BE2C (cell line): ENCODE measurements at regions not wholly inside any gene's neighbourhood (a gene's known extent, or its start where the extent isn't known, plus 50 kb on each side); places are given as distances from the start of the nearest gene placed in this dataset.
"Not testable (repeated sequence)": the region's sequence is repeated elsewhere in the genome, so short reads cannot be mapped to it uniquely, and the experiment has no call there.

Source experiments
- DNase-seq: peaks from one replicate; pipeline ENCODE4 v3.0.0-alpha.2; 2020
- H3K27me3 ChIP-seq: fragments of 250-450 bp; sonication (Bioruptor Pico); 2 replicates; pipeline ENCODE4 v1.5.1; 2020; ENCODE audit warnings: mild to moderate bottlenecking
- H3K36me3 ChIP-seq: fragments of 250-450 bp; sonication (Bioruptor Pico); 2 replicates; pipeline ENCODE4 v1.5.1; 2020; ENCODE audit warnings: mild to moderate bottlenecking
- H3K4me1 ChIP-seq: fragments of 250-450 bp; sonication (Bioruptor Pico); 2 replicates; pipeline ENCODE4 v1.5.1; 2020
- H3K4me3 ChIP-seq: 2 replicates; pipeline ENCODE4 v1.5.1; 2011; ENCODE audit warnings: low read depth, low read length
- H3K9me3 ChIP-seq: fragments of 250-450 bp; sonication (Bioruptor Pico); 2 replicates; pipeline ENCODE4 v1.5.1; 2020
- TF ChIP-seq, protein P1 (sequence below): IDR thresholded peaks from 2 replicates; pipeline ENCODE4 v1.5.1; 2012; ENCODE audit warnings: mild to moderate bottlenecking, low read depth, low read length

DNA sequence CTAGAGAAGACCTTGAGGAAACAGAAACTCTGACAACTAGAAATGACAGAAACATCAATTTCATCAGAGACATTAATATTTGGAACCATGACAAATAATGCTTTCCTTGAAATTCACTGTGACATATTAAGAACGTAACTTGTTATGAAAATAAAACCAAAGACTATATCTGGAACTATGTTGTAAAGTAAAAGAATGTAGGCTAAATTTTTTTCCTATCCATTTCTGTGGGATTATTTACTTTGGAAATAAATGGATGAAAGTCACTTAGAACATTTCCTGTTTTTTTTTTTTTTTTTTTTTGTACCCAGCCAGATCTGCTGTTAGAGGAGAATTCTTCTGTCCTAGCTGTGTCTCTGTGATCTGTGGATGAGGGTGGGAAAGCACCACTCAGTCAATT, 255.9 kb downstream of the SPRY1 start:
- Histone ChIP-seq H3K36me3 (no peaks in the 10 kb centered on the region), H3K9me3 (no peaks in the 10 kb centered on the region), H3K4me3 (no peak overlapping the region), H3K27me3 (no peaks in the 10 kb centered on the region), H3K4me1 (no peaks in the 10 kb centered on the region)
- TF ChIP-seq, protein P1, sequence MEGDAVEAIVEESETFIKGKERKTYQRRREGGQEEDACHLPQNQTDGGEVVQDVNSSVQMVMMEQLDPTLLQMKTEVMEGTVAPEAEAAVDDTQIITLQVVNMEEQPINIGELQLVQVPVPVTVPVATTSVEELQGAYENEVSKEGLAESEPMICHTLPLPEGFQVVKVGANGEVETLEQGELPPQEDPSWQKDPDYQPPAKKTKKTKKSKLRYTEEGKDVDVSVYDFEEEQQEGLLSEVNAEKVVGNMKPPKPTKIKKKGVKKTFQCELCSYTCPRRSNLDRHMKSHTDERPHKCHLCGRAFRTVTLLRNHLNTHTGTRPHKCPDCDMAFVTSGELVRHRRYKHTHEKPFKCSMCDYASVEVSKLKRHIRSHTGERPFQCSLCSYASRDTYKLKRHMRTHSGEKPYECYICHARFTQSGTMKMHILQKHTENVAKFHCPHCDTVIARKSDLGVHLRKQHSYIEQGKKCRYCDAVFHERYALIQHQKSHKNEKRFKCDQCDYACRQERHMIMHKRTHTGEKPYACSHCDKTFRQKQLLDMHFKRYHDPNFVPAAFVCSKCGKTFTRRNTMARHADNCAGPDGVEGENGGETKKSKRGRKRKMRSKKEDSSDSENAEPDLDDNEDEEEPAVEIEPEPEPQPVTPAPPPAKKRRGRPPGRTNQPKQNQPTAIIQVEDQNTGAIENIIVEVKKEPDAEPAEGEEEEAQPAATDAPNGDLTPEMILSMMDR = no peak
- DNase-seq = no peak

DNA sequence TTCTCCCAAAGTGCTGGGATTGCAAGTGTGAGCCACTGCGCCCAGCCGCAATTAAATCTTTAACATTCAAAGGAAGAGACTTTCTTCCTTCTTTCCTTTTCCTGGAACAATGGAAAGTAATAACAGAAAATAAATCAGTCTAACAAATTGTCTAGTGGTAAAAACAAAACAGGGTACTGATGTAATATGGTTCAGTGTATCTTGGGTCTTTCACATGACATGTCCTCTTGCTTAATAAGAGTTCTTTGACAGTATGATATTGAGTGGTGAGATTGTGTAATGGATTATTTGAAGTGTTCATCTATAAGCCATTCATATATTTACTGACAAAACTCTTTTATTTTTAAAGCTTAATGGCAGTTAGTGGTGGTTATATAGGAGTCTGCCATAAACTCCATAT, 256.6 kb downstream of the SPRY1 start:
- no peak overlapping the region for H3K4me3 ChIP-seq
- no peaks in the 10 kb centered on the region for H3K4me1 ChIP-seq
- DNase-seq = no peak
- TF ChIP-seq, protein P1 = no peak
- no peaks in the 10 kb centered on the region for H3K36me3 ChIP-seq
- no peaks in the 10 kb centered on the region for H3K27me3 ChIP-seq
- no peaks in the 10 kb centered on the region for H3K9me3 ChIP-seq

DNA sequence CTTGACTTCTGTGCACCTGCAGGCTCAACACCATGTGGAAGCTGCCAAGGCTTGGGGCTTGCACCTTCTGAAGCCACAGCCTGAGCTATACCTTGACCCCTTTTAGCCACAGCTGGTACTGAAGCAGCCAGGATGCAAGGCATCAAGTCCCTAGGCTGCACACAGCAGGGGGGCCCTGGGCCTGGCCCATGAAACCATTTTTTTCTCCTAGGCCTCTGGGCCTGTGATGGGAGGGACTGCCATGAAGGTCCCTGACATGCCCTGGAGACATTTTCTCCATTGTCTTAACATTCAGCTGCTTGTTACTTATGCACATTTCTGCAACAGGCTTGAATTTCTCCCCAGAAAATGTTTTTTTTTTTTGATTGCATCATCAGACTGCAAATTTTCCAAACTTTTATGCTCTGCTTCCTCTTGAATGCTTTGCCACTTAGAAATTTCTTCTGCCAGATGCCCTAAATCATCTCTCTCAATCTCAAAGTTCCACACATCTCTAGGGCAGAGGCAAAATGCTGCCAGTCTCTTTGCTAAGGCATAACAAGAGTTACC, 260.2 kb downstream of the SPRY1 start:
- not testable (repeated sequence) for H3K4me1 ChIP-seq, H3K27me3 ChIP-seq, H3K4me3 ChIP-seq, H3K9me3 ChIP-seq, DNase-seq, H3K36me3 ChIP-seq

DNA sequence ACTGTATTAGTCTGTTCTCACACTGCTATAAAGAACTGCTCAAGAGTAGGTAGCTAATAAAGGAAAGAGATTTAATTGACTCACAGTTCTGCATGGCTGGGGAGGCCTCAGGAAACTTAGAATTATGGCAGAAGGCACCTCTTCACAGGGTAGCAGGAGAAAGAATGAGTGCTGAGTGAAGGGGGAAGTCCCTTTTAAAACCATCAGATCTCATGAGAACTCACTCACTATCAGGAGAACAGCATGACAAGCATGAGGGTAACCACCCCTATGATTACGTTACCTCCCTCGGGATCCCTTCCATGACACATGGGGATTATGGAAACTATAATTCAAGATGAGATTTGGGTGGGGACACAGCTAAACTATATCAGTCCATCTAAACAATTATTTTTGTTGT, 261.0 kb downstream of the SPRY1 start:
- not testable (repeated sequence) for H3K27me3 ChIP-seq, H3K36me3 ChIP-seq, H3K9me3 ChIP-seq, H3K4me3 ChIP-seq, DNase-seq, H3K4me1 ChIP-seq

DNA sequence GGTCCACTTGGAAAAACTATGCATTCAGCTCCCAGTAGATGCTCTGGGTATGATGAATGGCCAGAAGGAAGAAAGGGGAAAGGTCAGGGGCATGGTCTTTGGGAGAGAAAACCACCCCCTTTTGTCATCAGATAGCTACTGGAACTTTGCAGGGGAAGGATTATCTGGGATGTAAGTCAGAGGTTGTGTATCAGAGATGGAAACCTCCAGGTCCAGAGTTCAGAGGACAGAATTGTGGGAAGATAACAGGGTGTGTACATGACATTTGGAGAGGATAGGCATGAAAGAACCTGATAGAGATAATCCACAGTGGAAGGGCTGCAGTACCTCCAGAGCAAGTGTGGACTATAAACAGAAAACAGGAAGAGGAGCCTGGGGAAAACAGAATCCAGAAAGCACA, 262.7 kb downstream of the SPRY1 start:
- no peaks in the 10 kb centered on the region for H3K9me3 ChIP-seq
- no peak overlapping the region for H3K4me3 ChIP-seq
- H3K27me3 ChIP-seq = 0 out of 2 replicates have a peak, but pooled peaks cover 2% of the 10 kb centered on the region
- TF ChIP-seq, protein P1 = no peak
- H3K36me3 ChIP-seq = no peaks in the 10 kb centered on the region
- DNase-seq = no peak
- no peaks in the 10 kb centered on the region for H3K4me1 ChIP-seq

DNA sequence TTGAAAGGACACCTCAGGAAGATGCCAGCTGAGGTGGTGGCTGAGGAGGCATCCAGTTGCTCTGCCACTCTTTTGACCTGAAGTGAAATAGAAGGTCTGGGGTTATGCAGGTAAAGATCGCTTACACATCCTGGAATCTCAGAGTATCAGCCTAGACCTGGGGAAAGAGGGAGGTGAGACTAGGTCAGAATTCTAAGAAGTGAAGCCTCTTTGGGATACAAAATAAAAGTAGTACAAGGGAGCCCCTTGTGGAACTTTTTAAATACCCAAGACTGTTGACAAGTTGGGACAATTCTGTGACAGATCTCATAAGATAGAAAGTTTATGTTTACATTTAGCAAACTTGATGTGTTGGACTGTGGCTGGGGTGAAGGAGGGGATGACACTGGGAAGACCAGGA, 263.1 kb downstream of the SPRY1 start:
- DNase-seq = no peak
- TF ChIP-seq, protein P1 = no peak
- Histone ChIP-seq H3K9me3 (no peaks in the 10 kb centered on the region), H3K36me3 (no peaks in the 10 kb centered on the region), H3K27me3 (0 out of 2 replicates have a peak, but pooled peaks cover 2% of the 10 kb centered on the region), H3K4me3 (no peak overlapping the region), H3K4me1 (no peaks in the 10 kb centered on the region)

DNA sequence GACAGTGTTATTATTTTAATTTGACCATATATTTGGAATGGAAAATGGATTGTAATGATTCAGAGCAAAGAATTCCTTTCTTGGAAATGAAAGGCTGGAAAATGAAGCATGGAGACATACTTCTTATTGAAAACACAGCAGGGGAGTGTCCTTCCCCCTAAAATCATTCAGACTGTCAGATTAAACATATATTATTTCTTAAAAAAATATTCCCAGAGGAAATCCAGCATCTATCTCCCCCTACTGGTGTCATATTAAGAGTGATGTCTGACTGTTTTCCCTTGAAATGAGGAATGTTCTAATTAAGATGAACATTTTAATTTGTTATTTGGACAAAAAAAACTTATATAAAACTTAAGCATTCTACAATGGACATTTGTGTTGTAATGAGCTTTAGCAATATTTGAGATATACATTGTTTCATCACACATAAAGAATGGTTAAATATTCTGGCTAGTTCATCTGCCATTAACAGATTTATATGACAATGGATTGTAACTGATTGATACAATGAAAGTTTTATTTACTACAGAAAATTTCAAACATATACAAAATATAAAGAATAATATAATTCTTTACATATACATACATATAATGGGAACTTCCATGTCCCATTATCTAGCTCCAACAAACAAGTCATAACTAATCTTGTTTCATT, 264.6 kb downstream of the SPRY1 start:
- no peak for DNase-seq
- H3K36me3 ChIP-seq = no peaks in the 10 kb centered on the region
- TF ChIP-seq, protein P1 = peak; percentile 53

More for the DNA sequence above, 264.6 kb downstream of the SPRY1 start:
- no peaks in the 10 kb centered on the region for H3K9me3 ChIP-seq
- H3K4me1 ChIP-seq = no peaks in the 10 kb centered on the region
- 0 out of 2 replicates have a peak, but pooled peaks cover 2% of the 10 kb centered on the region for H3K27me3 ChIP-seq
- H3K4me3 ChIP-seq = no peak overlapping the region
